H7 (cell line): ENCODE measurements at regions not wholly inside any gene's neighbourhood (a gene's known extent, or its start where the extent isn't known, plus 50 kb on each side); places are given as distances from the start of the nearest gene placed in this dataset.
A peak's percentile ranks its signal among the peaks of the same experiment; 100 is the strongest.

Source experiments
- DNase-seq: peaks from one replicate; pipeline ENCODE4 v3.0.0; 2012
- H3K27me3 ChIP-seq: 2 replicates; pipeline ENCODE4 v1.6.0; 2011; ENCODE audit warnings: mild to moderate bottlenecking, low read length; ENCODE audit not compliant: control insufficient read depth, insufficient read depth
- H3K36me3 ChIP-seq: replicated peaks from 2 replicates; pipeline ENCODE4 v1.5.1; 2011; ENCODE audit warnings: low read length; ENCODE audit not compliant: control insufficient read depth, insufficient read depth
- H3K4me3 ChIP-seq: 2 replicates; pipeline ENCODE4 v1.5.1; 2011; ENCODE audit warnings: low read depth, mild to moderate bottlenecking, control low read depth, low read length, moderate library complexity; ENCODE audit not compliant: insufficient read depth

DNA sequence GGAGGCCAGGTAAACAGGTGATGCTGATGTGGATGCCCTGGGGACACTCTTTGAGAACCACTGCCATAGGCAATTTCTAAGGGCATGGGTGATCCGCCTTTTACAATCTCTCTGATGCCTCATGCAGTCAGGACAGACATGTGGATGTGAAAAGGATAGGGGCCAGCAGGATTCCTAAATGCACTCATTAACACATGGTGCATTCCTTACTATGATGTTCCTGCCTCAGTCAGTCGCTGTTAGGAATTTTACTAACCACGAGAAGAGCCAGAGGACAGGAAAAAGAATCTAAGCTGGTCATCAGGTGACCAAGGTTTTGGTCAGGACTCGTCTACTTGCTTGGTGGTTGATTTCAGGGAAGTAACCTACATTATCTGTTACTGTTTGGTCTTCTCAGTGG is 191.0 kb downstream of the ARL4C start:
- Histone ChIP-seq H3K27me3 (no peaks in the 10 kb centered on the region), H3K4me3 (no peak overlapping the region), H3K36me3 (no peaks in the 10 kb centered on the region)
- no peak for DNase-seq

DNA sequence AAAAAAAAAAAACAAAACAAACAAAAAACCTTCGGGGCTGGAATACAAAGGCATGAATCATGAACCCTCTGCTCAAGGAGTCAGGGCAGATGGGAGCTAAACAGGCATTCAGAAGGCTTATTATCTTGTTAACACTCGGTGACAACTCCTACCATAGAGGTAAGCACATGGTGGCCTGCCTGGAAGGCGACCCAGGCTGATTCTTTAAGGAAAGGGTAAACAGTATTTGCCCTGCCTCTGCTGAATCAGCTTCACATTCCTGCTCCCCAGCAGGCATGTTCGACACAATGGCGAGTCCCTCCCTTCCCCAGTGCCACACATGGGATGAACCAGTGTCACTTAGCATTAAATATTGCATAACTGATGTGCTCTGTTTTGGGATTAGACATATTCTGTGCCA is 191.9 kb downstream of the ARL4C start:
- H3K36me3 ChIP-seq: no peaks in the 10 kb centered on the region
- peak; percentile 58 for DNase-seq
- H3K27me3 ChIP-seq: no peaks in the 10 kb centered on the region
- no peak overlapping the region for H3K4me3 ChIP-seq

DNA sequence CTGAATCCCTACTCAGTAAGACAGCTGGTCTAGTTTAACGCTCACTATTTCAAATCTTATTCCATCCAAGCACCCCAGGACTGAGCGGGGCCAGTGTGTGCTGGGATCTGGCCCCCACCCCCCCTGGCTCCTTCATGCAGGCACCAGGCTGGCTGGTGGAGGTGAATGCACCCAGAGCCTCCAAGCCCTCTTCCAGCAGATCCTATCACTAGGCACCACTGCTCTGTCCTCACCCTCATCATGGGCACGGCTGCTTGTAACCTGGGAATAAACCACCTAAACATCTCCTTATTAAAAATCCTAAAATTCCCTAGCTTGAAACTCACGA is 194.3 kb downstream of the ARL4C start:
- H3K36me3 ChIP-seq: no peaks in the 10 kb centered on the region
- no peak overlapping the region for H3K4me3 ChIP-seq
- DNase-seq: no peak
- no peaks in the 10 kb centered on the region for H3K27me3 ChIP-seq

GRCh38 chr2:234300932-234301823 is 195.7 kb downstream of the ARL4C start:
- H3K4me3 ChIP-seq: no peak overlapping the region

DNA sequence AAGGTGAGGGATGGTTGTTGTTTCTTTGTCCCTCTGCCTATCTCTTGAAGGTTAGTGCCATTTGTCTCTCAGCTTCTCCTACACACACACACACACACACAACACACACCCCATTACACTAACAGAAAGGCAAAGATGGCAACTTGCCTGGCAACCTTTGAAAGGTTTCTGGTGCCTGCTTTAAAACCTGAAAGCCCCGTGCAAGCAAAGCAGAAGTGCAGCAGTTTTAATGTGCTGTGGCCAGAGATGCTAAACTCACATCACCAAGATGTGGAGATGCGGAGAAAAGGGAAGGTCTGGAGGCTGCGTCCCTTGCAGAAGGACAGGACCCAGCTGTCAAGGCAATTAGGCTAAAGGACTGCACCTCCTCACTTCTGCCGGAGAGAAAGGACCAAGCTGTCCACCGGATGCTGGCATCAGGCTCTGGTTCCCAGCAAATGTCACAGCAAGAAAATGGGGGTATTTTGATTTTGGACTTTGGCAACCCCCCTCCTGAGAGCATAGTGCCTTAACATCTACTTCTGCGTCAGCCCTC is 196.4 kb downstream of the ARL4C start:
- no peak for DNase-seq
- Histone ChIP-seq H3K27me3 (no peaks in the 10 kb centered on the region), H3K36me3 (no peaks in the 10 kb centered on the region), H3K4me3 (no peak overlapping the region)

More at GRCh38 chr2:234300932-234301823, 195.7 kb downstream of the ARL4C start:
- Histone ChIP-seq H3K36me3 (no peaks in the 10 kb centered on the region), H3K27me3 (no peaks in the 10 kb centered on the region)
- DNase-seq: no peak

GRCh38 chr2:234298918-234299317 is 198.0 kb downstream of the ARL4C start:
- DNase-seq: no peak
- no peaks in the 10 kb centered on the region for H3K27me3 ChIP-seq
- H3K36me3 ChIP-seq: no peaks in the 10 kb centered on the region
- no peak overlapping the region for H3K4me3 ChIP-seq

DNA sequence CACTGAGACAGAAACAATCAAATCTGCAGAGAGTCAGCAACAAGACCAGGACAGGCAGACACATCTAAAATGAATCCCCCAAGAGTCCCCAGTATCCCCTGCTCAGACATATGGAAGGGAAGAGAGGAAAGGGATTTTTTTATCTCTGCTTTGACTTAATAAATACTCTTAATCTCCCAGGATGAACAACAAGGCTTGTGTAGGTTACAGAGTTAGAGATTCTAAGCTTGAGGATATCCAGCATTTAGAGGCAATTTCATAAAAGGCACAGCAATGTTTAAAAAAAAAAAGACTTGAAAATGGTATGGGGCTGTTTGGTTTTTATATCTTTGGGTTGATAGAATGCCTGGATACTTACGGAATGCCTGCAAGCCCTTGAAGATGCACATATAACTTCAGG is 199.9 kb downstream of the ARL4C start:
- no peak for DNase-seq
- no peak overlapping the region for H3K4me3 ChIP-seq
- H3K27me3 ChIP-seq: no peaks in the 10 kb centered on the region
- H3K36me3 ChIP-seq: no peaks in the 10 kb centered on the region

GRCh38 chr2:234293973-234294372 is 202.9 kb downstream of the ARL4C start:
- no peaks in the 10 kb centered on the region for H3K27me3 ChIP-seq
- H3K4me3 ChIP-seq: no peak overlapping the region
- H3K36me3 ChIP-seq: no peaks in the 10 kb centered on the region
- peak; percentile 47 for DNase-seq

DNA sequence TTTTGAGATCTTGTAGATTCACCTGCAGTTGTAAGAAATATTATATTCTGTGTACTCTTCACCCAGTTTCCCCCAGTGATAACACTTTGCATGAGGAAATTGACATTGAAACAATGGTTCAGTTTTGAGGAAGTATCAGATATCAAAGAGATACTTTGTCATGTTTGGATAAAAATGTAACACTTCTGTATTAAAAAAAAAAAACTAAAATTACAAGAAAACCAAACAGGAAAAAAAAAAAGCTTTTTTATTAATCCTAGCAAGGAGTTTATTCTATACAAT is 204.0 kb downstream of the ARL4C start:
- H3K27me3 ChIP-seq: no peaks in the 10 kb centered on the region
- no peak for DNase-seq
- H3K36me3 ChIP-seq: no peaks in the 10 kb centered on the region
- no peak overlapping the region for H3K4me3 ChIP-seq

GRCh38 chr2:234292205-234292961 is 204.5 kb downstream of the ARL4C start:
- no peaks in the 10 kb centered on the region for H3K36me3 ChIP-seq
- H3K4me3 ChIP-seq: no peak overlapping the region
- DNase-seq: no peak
- no peaks in the 10 kb centered on the region for H3K27me3 ChIP-seq

- H3K36me3 ChIP-seq: no peaks in the 10 kb centered on the region
- no peak for DNase-seq
- H3K27me3 ChIP-seq: no peaks in the 10 kb centered on the region
- no peak overlapping the region for H3K4me3 ChIP-seq
Observed at GRCh38 chr2:234291765-234292204, 205.1 kb downstream of the ARL4C start.

- no peak for DNase-seq
- H3K27me3 ChIP-seq: no peaks in the 10 kb centered on the region
- H3K4me3 ChIP-seq: no peak overlapping the region
- no peaks in the 10 kb centered on the region for H3K36me3 ChIP-seq
Observed at GRCh38 chr2:234290671-234291070, 206.2 kb downstream of the ARL4C start.

DNA sequence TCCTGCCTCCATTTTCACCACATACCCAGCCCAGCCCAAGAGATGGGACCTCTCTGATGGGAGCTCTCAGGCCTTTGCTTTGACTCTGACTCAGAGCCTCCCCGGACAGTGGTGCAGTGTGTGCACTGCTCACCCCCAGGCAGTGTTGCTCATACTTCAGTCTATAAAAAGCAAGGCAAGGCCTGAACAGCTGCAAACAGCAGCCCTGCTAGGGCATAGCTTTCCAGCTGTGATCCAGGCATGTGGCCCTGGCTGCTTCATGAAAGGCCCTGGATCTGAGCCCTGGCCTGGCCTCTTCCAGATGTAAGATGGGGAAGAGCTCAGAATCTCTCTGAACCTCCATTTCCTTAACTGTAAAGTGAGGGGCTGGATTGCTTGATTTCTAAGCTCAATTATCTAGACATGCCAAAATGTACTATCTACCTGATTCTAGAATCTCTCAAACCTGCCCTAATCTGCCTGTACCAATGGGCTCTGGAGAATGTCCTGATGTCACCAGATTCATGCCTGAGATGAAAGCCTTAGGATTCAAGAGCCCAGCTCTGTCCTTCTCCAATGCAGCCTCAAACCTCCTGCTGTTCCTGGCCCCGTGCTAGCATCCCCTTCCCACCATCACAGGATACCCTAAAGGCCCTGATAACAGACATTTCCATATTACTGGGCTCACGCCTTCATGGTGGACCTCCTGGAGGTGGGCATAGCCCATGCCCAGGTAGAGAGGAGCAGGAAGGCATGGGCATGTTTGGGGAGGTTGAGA is 206.9 kb downstream of the ARL4C start:
- Histone ChIP-seq H3K27me3 (no peaks in the 10 kb centered on the region), H3K36me3 (no peaks in the 10 kb centered on the region), H3K4me3 (no peak overlapping the region)
- DNase-seq: no peak

DNA sequence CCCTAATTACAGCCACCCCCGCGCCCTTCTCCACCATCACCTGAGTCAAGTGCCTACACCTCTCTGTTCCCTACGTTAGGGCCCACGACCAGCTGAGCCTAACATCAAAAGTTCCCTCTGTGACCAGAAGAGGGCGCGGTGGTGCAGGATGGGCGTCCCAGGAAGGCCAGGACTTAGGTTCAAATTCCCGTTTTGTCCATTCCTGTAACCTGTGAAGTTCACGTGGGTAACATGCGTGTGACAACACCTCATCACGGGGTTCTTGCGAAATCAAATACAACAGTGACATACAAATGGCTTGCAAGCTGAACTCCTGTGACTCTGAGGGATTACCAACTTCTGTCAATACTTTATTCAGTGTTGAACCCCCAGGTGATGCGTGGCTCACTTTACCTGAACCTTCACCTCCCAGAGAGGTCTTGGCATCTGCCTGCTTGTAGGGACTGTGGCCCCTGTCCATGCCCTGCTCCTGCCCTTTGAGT is 207.9 kb downstream of the ARL4C start:
- Histone ChIP-seq H3K27me3 (no peaks in the 10 kb centered on the region), H3K4me3 (no peak overlapping the region), H3K36me3 (no peaks in the 10 kb centered on the region)
- DNase-seq: peak; percentile 67
